Right hindlimb (tissue), 1 donor: ENCODE measurements at regions not wholly inside any gene's neighbourhood (a gene's known extent, or its start where the extent isn't known, plus 50 kb on each side); places are given as distances from the start of the nearest gene placed in this dataset.
A peak's percentile ranks its signal among the peaks of the same experiment; 100 is the strongest.
"Not testable (repeated sequence)": the region's sequence is repeated elsewhere in the genome, so short reads cannot be mapped to it uniquely, and the experiment has no call there.

Experiments used
- DNase-seq: peaks from one replicate; pipeline ENCODE4 v3.0.0-alpha.2; 2018

DNA sequence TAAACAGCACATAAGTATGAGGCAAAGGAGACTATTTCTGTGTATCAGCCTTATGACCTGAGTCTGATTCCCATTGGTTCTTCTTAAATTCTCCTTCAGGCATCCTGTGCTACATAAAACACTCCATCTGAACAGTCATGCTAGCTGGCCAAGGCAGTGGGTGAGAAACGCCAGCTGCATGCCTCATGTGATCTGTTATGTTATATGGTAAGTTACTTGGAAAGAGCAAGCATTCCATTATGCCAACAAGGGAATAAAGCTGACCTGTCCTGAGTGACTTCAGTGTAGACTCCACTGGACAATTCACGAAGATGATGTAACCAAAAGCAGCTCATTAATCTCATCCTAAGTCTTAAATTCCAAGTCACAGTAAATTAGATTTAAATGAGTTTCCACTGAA is 216.5 kb upstream of the FN1 start:
- DNase-seq: peak; percentile 44

DNA sequence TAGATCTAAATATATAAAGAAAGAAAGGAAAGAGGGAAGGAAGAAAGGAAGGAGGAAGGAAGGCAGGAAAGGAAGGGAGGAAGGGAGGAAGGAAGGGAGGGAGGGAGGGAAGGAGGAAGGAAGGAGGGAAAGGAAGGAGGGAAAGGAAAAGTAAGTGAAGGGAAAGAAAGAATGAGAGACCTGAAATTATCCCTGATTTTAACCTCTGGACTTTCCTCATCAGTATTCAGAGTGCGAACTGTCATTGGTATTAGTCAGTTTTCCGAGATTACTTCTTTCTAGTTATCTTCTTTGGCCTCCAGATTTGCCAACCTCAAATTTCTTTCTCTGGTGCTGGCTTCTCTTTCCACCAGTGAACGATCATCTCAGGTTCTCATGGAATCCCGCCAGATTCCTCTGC is 215.5 kb upstream of the FN1 start:
- no peak for DNase-seq

DNA sequence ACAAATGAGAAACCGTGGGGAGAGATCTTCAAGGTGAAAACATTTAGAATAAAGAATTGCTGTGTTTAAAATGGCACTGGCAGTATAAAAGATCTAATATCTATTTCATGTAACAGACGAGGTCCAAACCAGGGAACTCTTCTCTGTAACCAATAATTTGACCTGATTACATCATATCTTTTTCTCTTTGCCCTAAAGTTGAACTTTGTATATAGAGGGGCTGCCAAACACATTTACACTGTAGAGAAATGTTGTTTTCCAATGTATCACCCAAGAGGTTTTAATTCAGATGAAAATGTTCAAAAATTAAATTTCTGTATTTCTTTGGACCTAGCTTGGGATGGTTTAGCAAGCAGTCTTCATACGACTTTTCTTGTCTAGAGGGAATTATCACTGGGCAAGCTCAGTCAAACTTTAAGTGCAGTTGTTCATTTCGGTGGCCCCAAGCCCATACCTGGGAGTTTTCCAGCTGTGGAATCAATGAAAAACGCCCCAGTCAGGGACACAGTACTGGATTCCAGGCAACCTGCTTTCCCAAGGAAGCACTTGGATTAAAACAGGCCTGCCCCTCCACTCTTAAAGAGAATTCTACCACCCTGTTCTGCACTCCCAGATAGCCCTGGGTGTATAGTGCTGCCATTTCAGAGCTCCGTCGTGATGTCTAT is 208.5 kb upstream of the FN1 start:
- peak; percentile 66 for DNase-seq

DNA sequence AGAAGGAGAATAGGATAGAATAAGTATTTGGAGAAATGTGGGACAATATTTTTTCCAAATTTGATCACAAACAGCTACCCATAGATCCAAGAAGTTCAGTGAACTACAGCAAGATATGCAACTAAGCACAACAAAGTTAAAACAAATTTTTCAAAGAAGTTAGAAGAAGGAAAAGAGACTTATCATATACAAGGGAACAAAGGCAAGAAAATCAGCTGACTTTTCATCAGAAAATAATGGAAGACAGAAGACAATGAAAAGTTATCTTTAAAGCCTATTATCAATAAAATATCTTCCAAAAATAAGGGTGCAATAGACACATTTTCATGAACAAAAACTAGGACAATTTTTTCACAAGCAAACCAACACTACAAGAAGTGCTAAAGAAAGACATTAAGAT is 202.8 kb upstream of the FN1 start:
- DNase-seq: no peak

DNA sequence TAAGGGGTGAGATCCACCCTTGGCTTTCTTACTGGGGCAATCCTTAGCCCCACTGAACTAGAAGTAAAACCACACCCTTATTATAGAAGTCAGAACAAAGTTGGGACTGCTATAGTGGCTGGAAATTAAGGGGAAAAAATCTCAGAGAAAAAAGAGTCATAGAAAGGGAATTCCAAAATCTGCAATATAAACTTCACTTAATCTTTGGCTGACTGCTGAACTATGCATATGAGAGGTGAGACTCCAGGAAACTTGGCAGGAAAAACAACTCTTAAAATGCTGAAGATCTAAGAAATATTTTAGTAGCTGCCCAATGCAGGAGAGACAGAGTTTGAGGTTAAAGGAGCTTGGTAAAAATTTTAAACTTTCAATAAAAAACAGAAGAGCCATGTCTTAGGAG is 201.8 kb upstream of the FN1 start:
- DNase-seq: no peak

- no peak for DNase-seq
Measured at GRCh38 chr2:215636816-215637215, 200.9 kb upstream of the FN1 start.

DNA sequence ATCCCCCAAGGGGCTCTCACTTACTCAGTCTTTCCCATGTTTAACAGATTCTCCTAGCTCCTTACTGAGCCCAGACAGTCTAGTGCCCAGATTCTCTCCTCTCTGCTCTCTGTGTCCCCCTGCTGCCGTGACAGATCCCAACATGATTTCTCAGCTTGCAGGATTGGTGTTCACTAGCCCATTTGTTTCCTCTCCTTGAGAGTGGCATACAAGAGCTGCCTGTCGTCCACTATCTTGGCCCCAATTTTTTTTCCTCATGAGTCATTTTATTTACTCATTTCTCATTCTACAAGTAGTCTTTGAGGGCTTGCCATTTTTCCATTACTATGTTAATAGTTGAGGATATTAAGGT is 199.9 kb upstream of the FN1 start:
- DNase-seq: no peak

DNA sequence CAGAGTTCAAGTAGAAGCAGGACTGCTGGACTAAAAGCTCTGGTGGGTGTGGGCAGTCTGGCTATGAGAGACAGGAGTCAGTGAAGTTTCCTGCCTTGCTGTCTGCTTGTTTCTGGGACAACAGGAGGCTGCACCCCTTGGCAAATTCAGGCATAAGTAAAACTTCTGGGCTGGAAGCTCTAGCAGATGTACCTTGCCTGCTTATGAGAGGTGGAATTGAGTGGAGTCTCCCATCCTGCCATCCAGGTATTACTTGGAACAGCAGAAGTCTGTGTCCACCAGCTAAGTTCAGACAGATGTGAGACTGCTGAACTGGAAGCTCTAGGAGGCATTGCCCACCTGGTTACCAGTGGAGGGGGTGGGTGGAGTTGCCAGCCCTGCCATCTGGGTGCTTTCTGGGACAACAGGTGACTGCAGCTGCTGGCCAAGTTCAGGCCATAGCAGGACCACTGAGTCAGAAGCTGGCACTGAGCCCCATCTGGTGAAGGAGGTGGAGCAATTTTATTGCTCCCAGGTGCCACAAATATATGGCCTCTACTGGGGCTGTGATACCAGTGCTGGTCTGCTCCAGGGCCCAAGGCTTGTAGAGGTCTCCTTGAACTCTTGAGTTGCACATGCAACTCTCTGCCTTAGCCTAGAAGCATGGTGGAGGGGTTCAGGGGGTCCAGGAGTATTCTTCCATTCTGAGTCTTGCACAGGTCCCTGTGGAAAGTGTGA is 199.4 kb upstream of the FN1 start:
- DNase-seq: no peak

DNA sequence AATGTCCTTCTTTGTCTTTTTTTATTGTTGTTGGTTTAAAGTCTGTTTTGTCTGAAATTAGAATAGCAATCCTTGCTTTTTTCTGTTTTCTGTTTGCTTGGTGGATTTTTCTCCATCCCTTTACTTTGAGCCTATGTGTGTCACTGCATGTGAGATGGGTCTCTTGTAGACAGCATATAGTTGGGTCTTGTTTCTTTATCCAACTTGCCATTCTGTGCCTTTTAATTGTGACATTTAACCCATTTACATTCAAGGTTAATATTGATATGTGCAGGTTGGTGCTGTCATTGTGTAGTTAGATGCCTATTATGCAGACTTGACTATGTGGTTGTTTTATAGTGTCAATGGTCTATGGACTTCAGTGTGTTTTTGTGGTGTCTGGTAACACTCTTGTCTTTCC is 197.5 kb upstream of the FN1 start:
- DNase-seq: no peak

DNA sequence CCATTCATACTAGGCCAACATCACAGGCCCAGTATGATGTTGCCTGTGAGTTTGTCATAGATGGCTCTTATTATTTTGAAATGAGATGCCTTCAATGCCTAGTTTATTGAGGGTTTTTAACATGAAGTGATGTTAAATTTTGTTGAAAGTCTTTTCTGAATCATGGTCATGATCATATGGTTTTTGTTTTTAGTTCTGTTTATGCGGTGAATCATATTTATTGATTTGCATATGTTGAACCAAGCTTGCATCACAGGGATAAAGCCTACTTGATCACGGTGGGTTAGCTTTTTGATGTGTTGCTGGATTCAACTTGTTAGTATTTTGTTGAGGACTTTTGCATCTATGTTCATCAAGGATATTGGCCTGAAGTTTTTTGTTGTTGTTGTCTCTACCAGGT is 195.8 kb upstream of the FN1 start:
- no peak for DNase-seq

DNA sequence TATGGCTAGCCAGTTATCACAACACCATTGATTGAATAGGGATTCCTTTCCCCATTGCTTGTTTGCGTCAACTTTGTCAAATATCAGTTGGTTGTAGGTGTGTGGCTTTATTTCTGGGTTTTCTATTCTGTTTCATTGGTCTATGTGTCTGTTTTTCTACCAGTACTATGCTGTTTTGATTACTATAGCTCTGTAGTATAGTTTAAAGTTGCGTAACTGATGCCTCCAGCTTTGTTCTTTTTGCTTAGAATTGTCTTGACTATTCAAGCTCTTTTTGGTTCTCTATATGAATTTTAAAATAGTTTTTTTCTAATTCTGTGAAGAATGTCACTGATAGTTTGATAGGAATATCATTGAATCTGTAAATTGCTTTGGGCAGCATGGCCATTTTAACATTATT is 194.9 kb upstream of the FN1 start:
- not testable (repeated sequence) for DNase-seq

GRCh38 chr2:215627771-215628170 is 191.9 kb upstream of the FN1 start:
- DNase-seq: no peak

DNA sequence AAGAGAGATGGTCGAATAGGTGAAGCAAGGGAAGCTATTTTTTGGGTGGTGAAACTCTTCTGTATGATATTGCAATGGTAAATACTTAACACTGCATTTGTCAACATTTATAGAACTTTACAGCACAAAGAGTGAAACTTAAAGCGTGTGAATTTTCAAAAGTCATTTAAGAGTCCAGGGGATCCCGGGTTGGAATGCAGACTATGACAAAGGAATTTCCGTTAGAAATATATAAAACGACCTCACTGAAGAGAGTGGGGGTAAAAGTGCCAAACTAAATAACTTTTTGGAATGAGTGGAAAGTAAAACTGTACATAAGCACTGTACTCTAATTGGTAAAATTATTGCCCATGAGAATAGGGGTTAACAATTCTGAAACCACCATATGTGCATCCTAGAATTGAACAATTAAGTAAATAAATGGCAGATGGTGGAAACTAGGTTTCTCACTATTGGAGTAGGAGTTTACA is 191.0 kb upstream of the FN1 start:
- no peak for DNase-seq

- DNase-seq: no peak
Measured at GRCh38 chr2:215626063-215626462, 190.2 kb upstream of the FN1 start.

GRCh38 chr2:215625207-215625606 is 189.3 kb upstream of the FN1 start:
- no peak for DNase-seq

- DNase-seq: peak; percentile 82
Measured at GRCh38 chr2:215624423-215624829, 188.6 kb upstream of the FN1 start.

DNA sequence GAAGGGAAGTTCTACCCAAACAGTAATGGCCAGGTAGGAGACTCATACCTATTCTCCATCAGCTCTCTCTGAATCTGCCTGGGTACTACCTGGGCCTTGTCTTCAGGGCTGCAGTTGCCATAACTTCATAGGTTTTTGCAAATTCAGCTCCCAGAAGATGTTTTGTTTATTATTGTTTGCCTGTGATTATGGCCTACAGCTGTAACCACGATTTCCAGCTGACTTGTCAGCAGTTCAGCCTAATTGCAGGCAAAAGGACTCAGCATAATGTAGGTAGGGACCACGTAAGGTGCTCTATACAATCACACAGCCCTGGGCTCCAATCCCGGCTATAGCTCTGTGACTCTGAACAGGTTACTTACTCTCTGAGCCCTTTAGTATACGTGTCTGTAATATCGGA is 187.0 kb upstream of the FN1 start:
- no peak for DNase-seq

DNA sequence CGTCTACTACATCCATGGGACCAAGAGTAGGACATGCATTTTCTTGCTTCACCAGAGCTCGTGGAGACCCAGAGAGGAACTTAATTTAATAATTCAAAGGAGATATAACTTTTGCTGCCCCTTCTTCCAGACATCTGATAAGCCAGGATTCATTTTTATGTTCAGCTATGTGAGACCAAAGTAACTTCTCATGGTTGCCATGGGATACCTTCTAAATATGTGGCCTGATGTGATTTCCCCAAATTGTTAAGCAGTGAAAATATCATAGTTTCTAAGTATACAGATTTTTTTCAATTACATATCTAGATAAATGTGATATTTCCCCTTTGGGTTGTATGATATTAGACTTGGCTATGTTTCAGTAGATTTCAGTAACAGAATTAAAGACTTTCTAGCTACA is 185.5 kb upstream of the FN1 start:
- DNase-seq: no peak

- no peak for DNase-seq
Measured at GRCh38 chr2:215620528-215620927, 184.7 kb upstream of the FN1 start.

- DNase-seq: no peak
Measured at GRCh38 chr2:215619989-215620388, 184.1 kb upstream of the FN1 start.

DNA sequence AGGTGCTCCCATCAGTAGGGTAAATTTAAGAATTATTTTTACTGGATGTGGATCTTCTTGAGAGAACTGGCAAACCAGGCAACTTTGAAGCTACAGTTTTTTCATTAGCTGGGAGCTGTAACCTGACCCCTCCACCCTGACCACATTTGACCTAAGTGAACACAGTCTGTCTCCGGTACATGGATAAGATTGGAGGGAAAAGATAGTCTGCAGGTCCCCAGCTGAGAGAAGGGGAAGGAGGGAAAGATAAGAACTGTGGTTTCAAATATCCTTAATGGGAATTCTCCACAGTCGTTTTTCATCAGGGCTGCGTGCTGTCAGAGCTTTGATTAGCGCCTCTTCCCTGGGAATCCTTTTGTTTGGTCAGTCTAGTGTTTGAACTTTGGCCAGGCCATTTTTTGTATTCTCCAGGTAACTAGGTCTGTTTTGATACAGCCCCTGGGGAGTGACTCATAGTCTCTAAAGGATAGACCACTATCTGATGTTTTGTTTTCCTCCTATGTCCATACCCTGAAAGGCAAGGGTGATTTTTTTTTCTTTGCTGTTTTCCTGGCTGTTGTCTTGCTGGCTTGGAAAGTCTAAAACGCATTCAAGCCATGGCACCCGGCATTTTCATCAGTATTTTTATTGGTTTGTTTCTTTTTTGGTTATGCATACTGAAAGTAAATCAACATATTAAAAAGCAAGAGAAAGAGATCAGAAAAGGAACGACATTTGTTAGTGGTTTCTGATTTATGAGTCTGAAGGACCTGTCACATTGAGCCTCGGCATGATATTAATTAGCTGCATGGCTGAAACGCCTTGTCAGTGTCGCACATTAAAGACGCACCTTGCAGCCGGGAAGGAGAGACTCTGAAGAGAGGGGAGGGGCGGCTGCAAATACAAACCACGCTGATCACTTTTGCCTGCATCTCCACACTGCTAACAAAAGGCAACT is 183.4 kb upstream of the FN1 start:
- DNase-seq: no peak

- no peak for DNase-seq
Measured at GRCh38 chr2:215618145-215618544, 182.3 kb upstream of the FN1 start.

DNA sequence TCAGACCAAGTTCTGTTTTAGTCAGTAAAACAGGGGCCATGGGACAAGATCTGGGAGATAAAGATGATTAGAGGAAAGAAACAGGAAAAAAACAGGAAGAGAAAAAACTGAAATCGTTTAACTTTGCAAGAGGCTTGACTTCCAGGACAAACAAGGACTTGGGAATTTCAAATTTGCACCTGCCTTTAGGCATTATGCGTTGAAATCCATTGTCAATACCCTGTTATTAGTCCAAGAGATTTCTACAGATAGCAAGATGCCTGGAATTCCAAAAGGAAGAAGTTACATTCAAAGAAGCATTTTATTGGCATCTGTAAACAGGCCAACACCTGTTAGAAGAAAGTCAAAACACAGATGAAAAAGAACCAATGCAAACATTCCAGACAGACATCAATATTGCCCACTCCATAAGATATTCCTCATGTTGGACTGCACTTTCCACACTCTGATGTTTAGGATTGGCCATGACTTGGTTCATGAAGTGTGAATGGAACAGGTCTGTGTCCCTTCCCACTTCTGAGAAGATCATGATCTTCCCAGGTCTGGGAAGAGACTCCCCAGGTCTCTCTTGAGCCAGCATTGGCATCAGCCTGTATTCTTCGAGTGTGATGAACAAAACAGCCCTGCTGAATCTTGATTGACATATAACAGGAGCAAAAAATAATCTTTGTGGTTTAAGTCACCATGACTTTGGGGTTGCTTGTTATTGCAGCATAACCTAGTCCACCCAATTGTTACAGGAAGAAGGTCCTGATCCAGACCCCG is 181.4 kb upstream of the FN1 start:
- no peak for DNase-seq
